ENCODE measurements at regions not wholly inside any gene's neighbourhood (a gene's known extent, or its start where the extent isn't known, plus 50 kb on each side); places are given as distances from the start of the nearest gene placed in this dataset.

DNA sequence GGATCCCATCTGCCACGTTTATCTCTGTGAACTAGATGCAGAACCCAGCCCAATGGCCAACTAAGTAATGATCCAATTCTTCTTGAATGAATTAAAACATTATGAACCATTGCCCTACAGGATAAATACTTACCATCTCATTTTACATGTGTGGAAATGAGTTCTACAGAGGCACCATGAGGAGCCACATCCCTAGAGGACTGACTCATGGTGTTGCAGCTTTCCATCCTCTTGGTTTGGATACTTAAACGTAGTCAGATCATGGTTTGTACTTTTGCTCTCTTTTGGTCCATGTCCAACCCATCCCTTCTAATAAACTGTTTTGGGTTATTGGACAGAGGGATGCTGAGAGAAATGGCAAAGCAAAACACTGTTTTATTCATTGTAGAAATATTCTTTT, 484.8 kb downstream of the EBF1 start:
- 63 to 74% (median 72%) methylated on average over 2 of the region's 2 CpGs for whole genome bisulfite sequencing, 5 donors
- intact Hi-C loops (cut with DNase I; ENCODE audit: low total_unique reads), result no loop called here
- Histone ChIP-seq H3K4me3 (no peak overlapping the region), H3K9me3 (no peaks in the 10 kb centered on the region), H3K36me3 (no peaks in the 10 kb centered on the region), H3K27me3 (no peaks in the 10 kb centered on the region), H3K27ac (no peak overlapping the region), H3K4me1 (peaks cover 0 to 16% (median 9%) of the 10 kb centered on the region in 4 donors)
- DNase-seq, result no peak
- TF ChIP-seq POLR2AphosphoS5 (IDR thresholded peaks at IDR 0.05), result no peak
- no peak for TF ChIP-seq POLR2A (IDR thresholded peaks at IDR 0.05)
- no peak for TF ChIP-seq EP300 (IDR thresholded peaks at IDR 0.05)
- TF ChIP-seq CTCF (IDR thresholded peaks at IDR 0.05), result no peak

- DNase-seq, result no peak
- intact Hi-C loops (cut with DNase I; ENCODE audit: low total_unique reads), result no loop called here
- TF ChIP-seq CTCF (IDR thresholded peaks at IDR 0.05) (no peak), POLR2A (IDR thresholded peaks at IDR 0.05) (no peak), EP300 (IDR thresholded peaks at IDR 0.05) (no peak), POLR2AphosphoS5 (IDR thresholded peaks at IDR 0.05) (no peak)
- Histone ChIP-seq H3K4me3 (no peak overlapping the region), H3K36me3 (no peaks in the 10 kb centered on the region), H3K4me1 (no peaks in the 10 kb centered on the region), H3K9me3 (no peaks in the 10 kb centered on the region), H3K27me3 (no peaks in the 10 kb centered on the region), H3K27ac (no peak overlapping the region)
- 75 to 87% (median 87%) methylated on average over 4 of the region's 4 CpGs for WGBS, 5 donors
These were observed 488.1 kb downstream of the EBF1 start for GRCh38 chr5:158611581-158611980.

DNA sequence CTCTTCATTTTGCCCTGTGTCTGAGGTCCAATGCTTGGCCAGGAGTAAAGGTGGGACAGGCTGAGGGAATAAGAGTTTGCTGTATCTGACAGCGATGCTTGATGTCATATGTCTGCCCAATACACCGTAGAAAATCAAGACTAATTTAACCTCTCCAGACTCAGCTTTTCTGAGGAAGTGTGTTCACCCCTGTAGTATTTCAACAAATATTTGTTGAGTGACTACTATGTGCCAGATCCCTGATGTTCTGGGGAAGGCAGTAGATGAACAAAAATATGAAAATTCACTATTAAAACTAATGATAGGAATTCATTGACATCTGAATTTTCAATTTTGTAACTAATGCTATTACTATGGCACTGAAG, 489.7 kb downstream of the EBF1 start:
- no peak overlapping the region for H3K27ac ChIP-seq
- DNase-seq, result no peak
- H3K4me3 ChIP-seq, result no peak overlapping the region
- 90 to 97% (median 93%) methylated on average over 2 of the region's 2 CpGs for WGBS, 5 donors
- no peaks in the 10 kb centered on the region for H3K4me1 ChIP-seq
- H3K9me3 ChIP-seq, result no peaks in the 10 kb centered on the region
- TF ChIP-seq CTCF (IDR thresholded peaks at IDR 0.05) (no peak), POLR2A (IDR thresholded peaks at IDR 0.05) (no peak), POLR2AphosphoS5 (IDR thresholded peaks at IDR 0.05) (no peak), EP300 (IDR thresholded peaks at IDR 0.05) (no peak)
- intact Hi-C loops (cut with DNase I; ENCODE audit: low total_unique reads), result no loop called here
- no peaks in the 10 kb centered on the region for H3K36me3 ChIP-seq
- no peaks in the 10 kb centered on the region for H3K27me3 ChIP-seq

- no peak for DNase-seq
- 66 to 77% (median 74%) methylated on average over 9 of the region's 9 CpGs for WGBS, 5 donors
- Histone ChIP-seq H3K27ac (no peak overlapping the region), H3K27me3 (no peaks in the 10 kb centered on the region), H3K9me3 (no peaks in the 10 kb centered on the region), H3K4me1 (no peaks in the 10 kb centered on the region), H3K36me3 (no peaks in the 10 kb centered on the region), H3K4me3 (no peak overlapping the region)
- intact Hi-C loops (cut with DNase I; ENCODE audit: low total_unique reads), result no loop called here
- TF ChIP-seq POLR2AphosphoS5 (IDR thresholded peaks at IDR 0.05) (no peak), CTCF (IDR thresholded peaks at IDR 0.05) (no peak), EP300 (IDR thresholded peaks at IDR 0.05) (no peak), POLR2A (IDR thresholded peaks at IDR 0.05) (no peak)
These were observed 490.2 kb downstream of the EBF1 start for GRCh38 chr5:158609333-158610050.
